ENCODE measurements at regions not wholly inside any gene's neighbourhood (a gene's known extent, or its start where the extent isn't known, plus 50 kb on each side); places are given as distances from the start of the nearest gene placed in this dataset.

GRCh38 chr2:107354175-107354574 is 468.2 kb upstream of the ST6GAL2 start:
- TF ChIP-seq REST (IDR thresholded peaks at IDR 0.05; ENCODE audit: insufficient replicate concordance, low read depth) (no peak), POLR2AphosphoS5 (IDR thresholded peaks at IDR 0.05; ENCODE audit: low read depth) (no peak), SPI1 (IDR thresholded peaks at IDR 0.05; ENCODE audit: borderline replicate concordance, low read depth) (no peak), GABPA (IDR thresholded peaks at IDR 0.05; ENCODE audit: low read depth) (no peak)
- TF ChIP-seq, protein P1, sequence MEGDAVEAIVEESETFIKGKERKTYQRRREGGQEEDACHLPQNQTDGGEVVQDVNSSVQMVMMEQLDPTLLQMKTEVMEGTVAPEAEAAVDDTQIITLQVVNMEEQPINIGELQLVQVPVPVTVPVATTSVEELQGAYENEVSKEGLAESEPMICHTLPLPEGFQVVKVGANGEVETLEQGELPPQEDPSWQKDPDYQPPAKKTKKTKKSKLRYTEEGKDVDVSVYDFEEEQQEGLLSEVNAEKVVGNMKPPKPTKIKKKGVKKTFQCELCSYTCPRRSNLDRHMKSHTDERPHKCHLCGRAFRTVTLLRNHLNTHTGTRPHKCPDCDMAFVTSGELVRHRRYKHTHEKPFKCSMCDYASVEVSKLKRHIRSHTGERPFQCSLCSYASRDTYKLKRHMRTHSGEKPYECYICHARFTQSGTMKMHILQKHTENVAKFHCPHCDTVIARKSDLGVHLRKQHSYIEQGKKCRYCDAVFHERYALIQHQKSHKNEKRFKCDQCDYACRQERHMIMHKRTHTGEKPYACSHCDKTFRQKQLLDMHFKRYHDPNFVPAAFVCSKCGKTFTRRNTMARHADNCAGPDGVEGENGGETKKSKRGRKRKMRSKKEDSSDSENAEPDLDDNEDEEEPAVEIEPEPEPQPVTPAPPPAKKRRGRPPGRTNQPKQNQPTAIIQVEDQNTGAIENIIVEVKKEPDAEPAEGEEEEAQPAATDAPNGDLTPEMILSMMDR (IDR thresholded peaks at IDR 0.05; ENCODE audit: insufficient read depth, low read length) = no peak

DNA sequence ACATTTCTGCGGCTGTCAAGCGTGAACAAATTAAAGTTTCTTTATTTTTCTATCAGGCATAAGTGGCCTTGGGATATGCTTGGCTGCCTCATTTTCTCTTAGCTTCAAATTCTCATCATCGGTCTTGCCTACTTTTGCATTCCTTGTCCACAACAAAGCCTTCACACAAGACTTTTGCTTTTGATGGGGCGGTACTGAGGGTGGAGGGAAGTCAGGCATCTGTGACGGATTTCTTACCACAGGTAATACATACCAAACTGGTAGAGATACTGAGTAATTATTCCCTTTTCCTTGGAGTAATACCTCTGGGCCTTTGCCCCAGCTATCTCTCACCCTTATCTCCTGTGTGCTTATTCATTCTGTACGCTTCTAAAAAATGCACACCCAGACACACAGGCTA is 468.3 kb upstream of the RGPD4 start:
- no peak for TF ChIP-seq POLR2AphosphoS5 (IDR thresholded peaks at IDR 0.05; ENCODE audit: low read depth)
- DNase-seq (ENCODE audit: low read depth in 1 of 2, low spot score in 1 of 2) = no peak
- Histone ChIP-seq H3K27me3 (ENCODE audit: insufficient read depth, poor library complexity, severe bottlenecking) (no peaks in the 10 kb centered on the region), H3K4me3 (replicated peaks; ENCODE audit: insufficient read depth, low read length) (no peak overlapping the region), H3K27ac (replicated peaks) (no peak overlapping the region)

More at GRCh38 chr2:107354175-107354574, 468.2 kb upstream of the ST6GAL2 start:
- H3K27me3 ChIP-seq (ENCODE audit: insufficient read depth, poor library complexity, severe bottlenecking) = no peaks in the 10 kb centered on the region
- no peak overlapping the region for H3K27ac ChIP-seq (replicated peaks)
- no peak overlapping the region for H3K4me3 ChIP-seq (replicated peaks; ENCODE audit: insufficient read depth, low read length)
- DNase-seq (ENCODE audit: low read depth in 1 of 2, low spot score in 1 of 2) = no peak

GRCh38 chr2:107359021-107359420 is 467.7 kb upstream of the RGPD4 start:
- no peaks in the 10 kb centered on the region for H3K27me3 ChIP-seq (ENCODE audit: insufficient read depth, poor library complexity, severe bottlenecking)
- no peak for DNase-seq (ENCODE audit: low read depth in 1 of 2, low spot score in 1 of 2)
- TF ChIP-seq REST (IDR thresholded peaks at IDR 0.05; ENCODE audit: insufficient replicate concordance, low read depth) (no peak), POLR2AphosphoS5 (IDR thresholded peaks at IDR 0.05; ENCODE audit: low read depth) (no peak), SPI1 (IDR thresholded peaks at IDR 0.05; ENCODE audit: borderline replicate concordance, low read depth) (no peak), GABPA (IDR thresholded peaks at IDR 0.05; ENCODE audit: low read depth) (no peak)
- TF ChIP-seq, protein P1 (IDR thresholded peaks at IDR 0.05; ENCODE audit: insufficient read depth, low read length) = no peak
- no peak overlapping the region for H3K27ac ChIP-seq (replicated peaks)
- no peak overlapping the region for H3K4me3 ChIP-seq (replicated peaks; ENCODE audit: insufficient read depth, low read length)

DNA sequence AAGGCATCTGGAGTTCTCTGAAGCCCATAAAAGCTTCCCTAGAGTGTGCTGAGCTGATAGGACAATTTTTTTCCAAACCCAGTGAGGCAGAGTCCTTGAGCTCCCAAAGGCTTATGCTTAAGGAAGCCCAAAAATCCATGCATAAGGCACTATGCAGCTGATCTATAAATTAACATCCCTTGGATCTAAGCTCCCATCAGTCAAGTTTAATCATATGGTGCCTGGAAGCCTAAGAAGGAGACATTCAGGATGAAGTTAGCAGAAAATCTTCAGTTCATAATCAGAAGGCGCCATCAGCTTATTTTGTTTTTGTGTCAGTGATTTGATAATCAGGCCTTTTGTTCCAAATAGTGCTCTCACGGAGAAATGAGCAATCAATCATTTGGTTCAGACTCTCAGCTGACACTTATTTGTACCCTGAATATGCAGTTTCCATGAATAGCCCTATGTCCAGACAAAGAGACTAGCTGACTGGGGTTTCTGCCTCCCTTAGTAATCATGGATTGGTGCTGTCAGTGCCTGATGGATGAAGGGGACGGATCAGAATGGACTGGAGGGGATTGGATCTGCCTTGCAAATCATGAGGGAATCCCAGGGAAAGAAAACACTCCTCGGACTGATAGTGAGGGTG is 464.8 kb upstream of the RGPD4 start:
- H3K27me3 ChIP-seq (ENCODE audit: insufficient read depth, poor library complexity, severe bottlenecking) = no peaks in the 10 kb centered on the region

More for the DNA sequence above, 464.8 kb upstream of the RGPD4 start:
- Histone ChIP-seq H3K27ac (replicated peaks) (no peak overlapping the region), H3K4me3 (replicated peaks; ENCODE audit: insufficient read depth, low read length) (no peak overlapping the region)
- no peak for TF ChIP-seq GABPA (IDR thresholded peaks at IDR 0.05; ENCODE audit: low read depth)
- TF ChIP-seq, protein P1 (IDR thresholded peaks at IDR 0.05; ENCODE audit: insufficient read depth, low read length) = no peak
- no peak for TF ChIP-seq POLR2AphosphoS5 (IDR thresholded peaks at IDR 0.05; ENCODE audit: low read depth)
- no peak for DNase-seq (ENCODE audit: low read depth in 1 of 2, low spot score in 1 of 2)

Measured in HL-60 (cell line).